GM12874 (cell line): ENCODE measurements at regions not wholly inside any gene's neighbourhood (a gene's known extent, or its start where the extent isn't known, plus 50 kb on each side); places are given as distances from the start of the nearest gene placed in this dataset.

Source experiments
- CTCF ChIP-seq: IDR thresholded peaks from 2 replicates; pipeline ENCODE4 v1.5.1; 2011; ENCODE audit warnings: low read depth, mild to moderate bottlenecking, control low read depth, low read length, moderate library complexity; ENCODE audit not compliant: insufficient read depth

- no peak for TF ChIP-seq CTCF
Measured at GRCh38 chr6:14571746-14572145, 454.2 kb downstream of the CD83 start.

- no peak for TF ChIP-seq CTCF
Measured at GRCh38 chr6:14573267-14573666, 455.7 kb downstream of the CD83 start.

- no peak for TF ChIP-seq CTCF
Measured at GRCh38 chr6:14573703-14574290, 456.2 kb downstream of the CD83 start.

GRCh38 chr6:14575961-14576360 is 458.4 kb downstream of the CD83 start:
- no peak for TF ChIP-seq CTCF

GRCh38 chr6:14578994-14579393 is 461.4 kb downstream of the CD83 start:
- no peak for TF ChIP-seq CTCF

GRCh38 chr6:14582749-14583148 is 465.2 kb downstream of the CD83 start:
- no peak for TF ChIP-seq CTCF

GRCh38 chr6:14583826-14584225 is 466.3 kb downstream of the CD83 start:
- no peak for TF ChIP-seq CTCF
